ENCODE measurements at regions not wholly inside any gene's neighbourhood (a gene's known extent, or its start where the extent isn't known, plus 50 kb on each side); places are given as distances from the start of the nearest gene placed in this dataset.

- Histone ChIP-seq H3K9ac (ENCODE audit: low read length) (no peak overlapping the region), H2AFZ (ENCODE audit: low read length) (no peak overlapping the region), H3K27ac (ENCODE audit: low read length) (no peak overlapping the region), H3K27me3 (ENCODE audit: low read length) (no peaks in the 10 kb centered on the region), H3F3A (ENCODE audit: low read length, unreplicated experiment) (peaks cover 6% of the 10 kb centered on the region), H3K4me2 (ENCODE audit: low read length) (no peak overlapping the region), H3K4me3 (ENCODE audit: low read length) (no peak overlapping the region), H4K20me1 (ENCODE audit: low read length) (no peaks in the 10 kb centered on the region), H3K36me3 (ENCODE audit: low read depth, low read length) (no peaks in the 10 kb centered on the region), H3K4me1 (ENCODE audit: insufficient read depth, low read length) (peaks cover 23% of the 10 kb centered on the region), H3K9me2 (replicated peaks; ENCODE audit: low read length) (no peaks in the 10 kb centered on the region), H3K79me2 (ENCODE audit: low read length) (no peaks in the 10 kb centered on the region), H3K9me3 (ENCODE audit: low read length) (no peaks in the 10 kb centered on the region)
- no peak for TF ChIP-seq EZH2 (IDR thresholded peaks at IDR 0.05; ENCODE audit: low read length, unreplicated experiment)
- TF ChIP-seq CTCF (conservative IDR thresholded peaks at IDR 0.05; ENCODE audit: low read depth, low read length): no peak
- TF ChIP-seq EZH2phosphoT487 (IDR thresholded peaks at IDR 0.05; ENCODE audit: borderline replicate concordance, low read length): no peak
- no TSS peak for BruUV-seq (replicated peaks)
- DNase-seq (no peak), ATAC-seq (no peak)
- CTCF ChIA-PET: no interaction called here
- POLR2A ChIA-PET (ENCODE audit: unreplicated experiment): no interaction called here
- intact Hi-C loops (cut with micrococcal nuclease): loop anchor here (10.0 kb wide), 1 partner anchor 624 kb away; no protein-coding TSS in a partner anchor
Measured at GRCh38 chr1:218701131-218701530, 356.0 kb downstream of the TGFB2 start.

GRCh38 chr1:218702775-218703174 is 357.6 kb downstream of the TGFB2 start:
- intact Hi-C loops (cut with micrococcal nuclease): loop anchor here (10.0 kb wide), 1 partner anchor 622 kb away; no protein-coding TSS in a partner anchor
- Histone ChIP-seq H3K4me1 (ENCODE audit: insufficient read depth, low read length) (peaks cover 38% of the 10 kb centered on the region), H3K4me2 (ENCODE audit: low read length) (no peak overlapping the region), H3K9ac (ENCODE audit: low read length) (no peak overlapping the region), H3K36me3 (ENCODE audit: low read depth, low read length) (no peaks in the 10 kb centered on the region), H3K9me3 (ENCODE audit: low read length) (no peaks in the 10 kb centered on the region), H3K79me2 (ENCODE audit: low read length) (no peaks in the 10 kb centered on the region), H4K20me1 (ENCODE audit: low read length) (no peaks in the 10 kb centered on the region), H3K4me3 (ENCODE audit: low read length) (no peak overlapping the region), H3K27me3 (ENCODE audit: low read length) (no peaks in the 10 kb centered on the region), H3F3A (ENCODE audit: low read length, unreplicated experiment) (peaks cover 13% of the 10 kb centered on the region), H2AFZ (ENCODE audit: low read length) (no peak overlapping the region), H3K27ac (ENCODE audit: low read length) (no peak overlapping the region), H3K9me2 (replicated peaks; ENCODE audit: low read length) (no peaks in the 10 kb centered on the region)
- ChIA-PET CTCF (no interaction called here), POLR2A (ENCODE audit: unreplicated experiment) (interaction anchor here (0.6 kb wide), 1 partner anchor 24 kb away, joined by 5 read pairs; no protein-coding TSS in a partner anchor)
- TF ChIP-seq EZH2phosphoT487 (IDR thresholded peaks at IDR 0.05; ENCODE audit: borderline replicate concordance, low read length): no peak
- no peak for TF ChIP-seq CTCF (conservative IDR thresholded peaks at IDR 0.05; ENCODE audit: low read depth, low read length)
- no peak for TF ChIP-seq EZH2 (IDR thresholded peaks at IDR 0.05; ENCODE audit: low read length, unreplicated experiment)
- ATAC-seq (no peak), DNase-seq (no peak)
- BruUV-seq (replicated peaks): no TSS peak

- no peaks in the 10 kb centered on the region for H3K36me3 ChIP-seq (ENCODE audit: low read depth, low read length)
- no peak overlapping the region for H3K9ac ChIP-seq (ENCODE audit: low read length)
- peaks cover 13% of the 10 kb centered on the region for H3F3A ChIP-seq (ENCODE audit: low read length, unreplicated experiment)
- H3K9me2 ChIP-seq (replicated peaks; ENCODE audit: low read length): no peaks in the 10 kb centered on the region
- ChIA-PET CTCF (no interaction called here), POLR2A (ENCODE audit: unreplicated experiment) (no interaction called here)
- no TSS peak for BruUV-seq (replicated peaks)
- intact Hi-C loops (cut with micrococcal nuclease): loop anchor here (10.0 kb wide), 1 partner anchor 621 kb away; no protein-coding TSS in a partner anchor
- no peak overlapping the region for H2AFZ ChIP-seq (ENCODE audit: low read length)
- no peak overlapping the region for H3K4me2 ChIP-seq (ENCODE audit: low read length)
- no peak overlapping the region for H3K4me3 ChIP-seq (ENCODE audit: low read length)
- no peaks in the 10 kb centered on the region for H4K20me1 ChIP-seq (ENCODE audit: low read length)
- H3K4me1 ChIP-seq (ENCODE audit: insufficient read depth, low read length): peaks cover 38% of the 10 kb centered on the region
- TF ChIP-seq EZH2 (IDR thresholded peaks at IDR 0.05; ENCODE audit: low read length, unreplicated experiment) (no peak), EZH2phosphoT487 (IDR thresholded peaks at IDR 0.05; ENCODE audit: borderline replicate concordance, low read length) (no peak), CTCF (conservative IDR thresholded peaks at IDR 0.05; ENCODE audit: low read depth, low read length) (no peak)
- H3K27ac ChIP-seq (ENCODE audit: low read length): peak overlapping the region; percentile 88
- H3K9me3 ChIP-seq (ENCODE audit: low read length): no peaks in the 10 kb centered on the region
- peak; percentile 68 for DNase-seq
- H3K27me3 ChIP-seq (ENCODE audit: low read length): no peaks in the 10 kb centered on the region
- no peaks in the 10 kb centered on the region for H3K79me2 ChIP-seq (ENCODE audit: low read length)
- no peak; the same call in 1 of the 2 replicates for ATAC-seq
Measured at GRCh38 chr1:218703836-218704235, 358.7 kb downstream of the TGFB2 start.
